HG03575 (cell line): ENCODE measurements at regions not wholly inside any gene's neighbourhood (a gene's known extent, or its start where the extent isn't known, plus 50 kb on each side); places are given as distances from the start of the nearest gene placed in this dataset.
"Not testable (repeated sequence)": the region's sequence is repeated elsewhere in the genome, so short reads cannot be mapped to it uniquely, and the experiment has no call there.

Source experiments
- ATAC-seq: cut with Tn5 transposase; IDR thresholded peaks from one replicate; pipeline ENCODE4 v1.9.1; 2021; ENCODE audit not compliant: unreplicated experiment, insufficient number of reproducible peaks, low FRiP score; ENCODE audit errors: extremely low read depth

DNA sequence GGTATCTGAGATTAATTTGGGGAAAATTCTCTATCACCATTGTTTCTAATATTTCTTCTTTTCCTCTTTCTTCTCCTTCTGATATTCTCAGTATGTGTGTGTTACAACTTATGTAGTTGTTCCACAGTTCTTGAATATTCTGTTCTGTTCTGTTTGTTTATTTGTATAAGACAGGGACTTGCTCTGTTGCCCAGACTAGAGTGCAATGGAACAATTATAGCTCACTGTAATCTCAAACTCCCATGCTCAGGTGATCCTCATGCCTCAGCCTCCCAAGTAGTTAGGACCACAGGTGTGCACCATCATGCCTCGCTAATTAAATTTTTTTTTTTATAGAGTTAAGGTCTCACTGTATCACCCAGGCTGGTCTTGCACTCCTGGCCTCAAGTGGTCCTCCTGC, 145.8 kb upstream of the TUT7 start:
- no peak for ATAC-seq

- no peak for ATAC-seq
Observed at GRCh38 chr9:86494644-86495111, 140.5 kb upstream of the TUT7 start.

DNA sequence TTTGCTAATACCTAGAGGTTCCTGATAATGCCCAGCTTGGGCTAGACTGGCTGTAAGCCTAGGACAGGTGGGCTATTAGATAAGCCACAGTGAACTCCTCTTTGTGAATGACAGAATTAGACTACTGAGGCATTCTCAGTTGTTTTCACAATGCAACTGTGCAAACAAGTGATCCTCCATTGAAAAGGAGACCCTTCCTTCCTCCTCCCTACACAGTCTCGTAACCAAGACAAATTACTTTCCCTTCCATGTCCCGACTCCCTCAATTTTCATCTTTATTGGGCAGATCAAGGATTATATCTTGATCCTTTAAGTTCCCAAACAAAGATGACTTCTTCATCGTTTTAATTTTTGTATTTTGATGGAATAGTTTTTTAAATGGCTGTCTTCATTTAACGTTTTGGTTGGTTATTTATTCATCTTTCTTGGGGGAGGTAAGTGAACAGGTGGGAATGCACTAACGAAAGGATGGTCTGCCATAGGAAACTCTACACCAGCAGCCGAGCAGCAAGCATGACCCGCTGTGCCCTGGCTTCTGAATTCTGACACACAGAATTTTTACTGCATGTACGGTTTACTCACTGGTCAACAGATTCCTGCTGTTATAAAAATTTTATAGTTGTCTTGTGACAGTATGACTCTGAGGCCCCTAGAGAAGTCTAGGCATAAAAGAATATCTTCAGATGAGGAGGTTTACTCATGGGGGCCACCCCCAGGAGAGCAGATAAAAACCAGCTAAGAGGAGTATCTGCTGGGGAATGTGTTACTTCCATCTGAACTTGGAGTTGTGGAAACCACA, 137.5 kb upstream of the TUT7 start:
- no peak for ATAC-seq

- no peak for ATAC-seq
Observed at GRCh38 chr9:86488794-86489193, 134.6 kb upstream of the TUT7 start.

DNA sequence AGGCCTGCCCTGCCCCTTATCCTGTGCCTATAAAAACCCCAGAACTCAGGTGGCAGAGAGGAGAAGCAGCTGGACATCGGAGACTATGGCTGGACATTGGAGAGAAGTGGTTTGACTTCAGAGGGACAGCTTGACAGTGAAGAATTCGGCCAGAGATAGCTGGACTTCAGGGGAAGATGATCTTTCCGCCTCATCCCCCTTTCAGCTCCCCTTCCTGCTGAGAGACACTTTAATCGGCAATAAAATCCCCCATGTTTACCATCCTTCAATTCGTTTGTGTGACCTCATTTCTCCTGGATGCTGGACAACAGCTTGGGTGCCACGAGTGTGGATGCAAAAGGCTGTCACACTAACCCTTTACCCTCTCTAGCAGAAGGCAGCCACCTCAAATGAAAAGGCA, 134.1 kb upstream of the TUT7 start:
- no peak for ATAC-seq

DNA sequence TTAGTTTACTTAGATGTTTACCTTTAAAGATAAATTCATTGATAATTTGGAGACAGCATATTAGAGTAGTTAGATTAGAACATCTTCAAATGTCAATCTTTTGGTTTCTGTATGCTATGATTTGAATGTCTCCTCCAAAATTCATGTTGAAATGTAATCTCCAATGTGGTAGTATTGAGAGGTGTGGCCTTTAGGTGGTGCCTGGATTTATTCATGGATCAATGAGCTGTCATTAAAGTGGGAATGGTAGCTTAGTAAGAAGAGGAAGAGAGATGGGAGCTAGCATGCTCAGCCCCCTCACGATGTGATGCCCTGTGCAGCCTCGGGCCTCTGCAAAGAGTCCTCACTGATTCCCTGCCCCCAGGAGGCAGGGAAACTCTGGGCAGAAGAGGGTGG, 133.6 kb upstream of the TUT7 start:
- ATAC-seq: no peak

DNA sequence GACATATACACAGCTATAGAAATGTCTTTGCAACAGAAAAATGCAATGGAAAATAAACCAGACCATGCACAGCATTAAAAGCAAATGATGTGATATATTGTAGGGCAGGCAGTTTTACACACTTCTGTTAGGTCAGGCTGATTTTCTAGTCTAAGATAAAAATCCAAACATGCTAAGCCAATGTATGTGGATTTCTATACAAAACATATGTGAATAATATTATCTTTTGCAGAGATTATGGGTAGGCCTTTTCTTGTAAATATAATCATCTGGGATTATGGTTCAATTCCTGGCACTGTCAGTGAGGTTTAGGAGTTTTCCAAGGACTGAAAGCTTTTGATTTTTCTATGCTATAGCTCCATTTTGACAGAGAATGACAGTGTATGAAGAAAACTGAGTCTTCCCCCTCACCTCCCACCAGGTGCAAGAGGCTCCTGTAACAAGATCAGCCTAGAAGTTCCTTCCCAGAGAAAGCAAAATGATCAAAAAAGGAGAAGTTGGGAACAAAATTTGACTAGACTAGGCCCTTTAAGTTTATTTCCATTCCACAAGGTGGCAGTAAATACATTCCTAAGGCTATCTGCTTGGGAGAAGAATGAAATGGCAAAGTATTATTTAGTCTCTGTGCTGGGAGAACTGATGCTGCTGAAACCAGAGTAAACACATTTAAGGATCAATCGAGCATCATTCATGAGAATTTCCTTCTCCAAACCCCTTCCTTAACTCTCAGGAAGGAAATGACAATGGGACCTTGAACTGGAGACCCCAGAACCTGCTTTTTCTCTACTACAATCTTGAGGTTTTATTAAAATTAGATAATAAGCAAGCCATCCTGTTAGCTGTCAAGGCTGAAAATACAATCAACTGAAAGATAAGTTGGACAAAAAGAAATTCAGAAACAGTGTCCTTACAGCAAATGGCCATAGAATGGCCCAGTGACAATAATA, 133.0 kb upstream of the TUT7 start:
- no peak for ATAC-seq

DNA sequence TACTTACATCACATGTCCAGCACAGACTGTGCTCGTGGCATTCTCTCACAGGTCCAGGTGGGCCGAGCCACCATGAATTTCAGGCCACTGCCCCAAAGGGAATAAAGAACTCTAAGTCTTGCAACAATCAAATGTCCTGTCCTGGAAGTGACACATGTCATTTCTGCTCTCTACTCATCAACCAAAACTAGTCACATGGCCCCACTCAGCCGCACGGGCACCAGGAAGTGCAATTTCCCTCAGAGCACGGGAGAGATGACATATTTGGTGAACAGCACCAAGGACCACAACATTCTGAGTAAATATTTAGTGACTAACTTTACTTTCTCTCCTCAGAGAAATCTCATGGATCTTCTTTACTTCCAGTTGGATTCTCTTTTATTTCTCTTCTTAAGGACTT, 131.1 kb upstream of the TUT7 start:
- no peak for ATAC-seq

- ATAC-seq: no peak
Observed at GRCh38 chr9:86483496-86483895, 129.3 kb upstream of the TUT7 start.

GRCh38 chr9:86481466-86481865, 127.3 kb upstream of the TUT7 start:
- no peak for ATAC-seq

- not testable (repeated sequence) for ATAC-seq
Observed at GRCh38 chr9:86475255-86475654, 121.0 kb upstream of the TUT7 start.

DNA sequence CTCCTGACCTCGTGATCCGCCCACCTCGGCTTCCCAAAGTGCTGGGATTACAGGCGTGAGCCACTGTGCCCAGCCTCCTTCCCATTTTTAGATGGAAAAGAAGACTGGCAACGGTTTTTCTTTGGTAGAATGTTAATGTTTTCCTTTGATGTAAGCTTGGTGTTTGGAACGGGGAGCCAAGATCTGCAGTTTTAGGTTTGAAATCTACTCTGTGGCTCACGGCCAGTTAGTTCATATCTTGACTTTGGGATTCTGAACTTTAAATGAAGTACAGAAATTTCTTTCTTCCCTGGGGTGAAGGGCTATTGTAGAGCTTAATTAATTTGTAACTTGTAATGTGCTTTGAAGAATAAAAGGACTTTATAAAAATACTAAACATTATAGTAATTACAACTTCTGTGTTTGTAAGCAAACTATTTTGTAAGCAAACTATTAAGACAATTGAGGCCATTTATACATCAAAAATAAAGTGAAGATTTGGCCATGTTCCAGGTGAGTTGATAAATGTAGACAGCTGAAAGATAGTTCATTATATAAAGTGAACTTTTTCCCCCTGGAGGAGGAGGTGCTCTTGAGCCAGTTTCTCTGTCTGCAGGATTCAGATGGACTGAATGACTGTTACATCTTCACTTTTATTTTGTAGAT, 117.1 kb upstream of the TUT7 start:
- ATAC-seq: no peak

DNA sequence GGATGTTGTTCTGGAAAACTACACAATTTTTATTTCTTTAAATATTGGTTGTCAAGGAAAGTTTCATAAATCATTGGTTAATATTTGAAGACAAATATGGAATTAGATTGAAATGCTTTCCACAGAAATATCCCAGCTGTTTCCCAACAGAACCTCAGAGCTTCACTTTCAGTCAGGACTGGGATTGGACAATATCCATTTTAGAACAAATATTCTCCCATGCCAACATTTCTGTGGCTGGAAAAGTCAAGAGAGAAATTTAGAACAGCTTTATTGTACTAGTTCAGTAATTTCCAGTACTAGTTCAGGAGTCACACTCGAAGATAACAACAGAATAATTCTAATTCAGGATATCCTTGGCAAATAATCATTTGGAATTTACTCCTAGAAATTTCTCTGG, 116.1 kb upstream of the TUT7 start:
- no peak for ATAC-seq

- no peak for ATAC-seq
Observed at GRCh38 chr9:86469476-86470250, 115.5 kb upstream of the TUT7 start.

- no peak for ATAC-seq
Observed at GRCh38 chr9:86464242-86464641, 110.0 kb upstream of the TUT7 start.

GRCh38 chr9:86460216-86461002, 106.2 kb upstream of the TUT7 start:
- ATAC-seq: no peak

DNA sequence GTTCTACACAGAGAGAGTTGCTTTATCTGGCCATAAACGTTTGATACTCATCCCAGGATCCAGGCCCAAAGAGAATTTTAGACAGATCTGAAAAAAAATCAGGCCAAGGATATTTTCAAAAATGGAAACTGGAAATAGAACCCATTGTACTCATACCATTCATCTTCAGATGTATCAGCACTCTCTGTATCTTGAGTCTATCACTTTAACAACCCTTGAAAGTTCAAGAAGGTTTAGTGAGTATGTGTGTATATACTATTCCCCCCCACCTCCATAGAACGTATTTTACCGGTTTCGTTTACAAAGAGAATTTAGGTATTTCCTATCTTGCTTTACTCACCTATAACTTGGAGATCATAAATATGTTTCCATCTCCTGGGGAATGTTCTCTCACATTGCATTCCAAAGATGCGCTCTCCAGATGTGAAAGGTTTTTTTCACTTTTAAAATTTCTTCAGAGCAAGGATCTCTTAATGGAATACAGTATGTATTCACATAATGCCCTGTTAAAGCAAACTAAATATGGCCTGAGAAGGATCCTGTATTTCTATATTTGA, 105.5 kb upstream of the TUT7 start:
- no peak for ATAC-seq

GRCh38 chr9:86459191-86459590, 105.0 kb upstream of the TUT7 start:
- no peak for ATAC-seq
